ENCODE measurements at regions not wholly inside any gene's neighbourhood (a gene's known extent, or its start where the extent isn't known, plus 50 kb on each side); places are given as distances from the start of the nearest gene placed in this dataset.

- Histone ChIP-seq H3K9me2 (ENCODE audit: insufficient read depth) (0 out of 2 replicates have a peak, but pooled peaks cover 3% of the 10 kb centered on the region), H4K20me1 (ENCODE audit: insufficient read depth) (no peaks in the 10 kb centered on the region), H3K4me1 (replicated peaks; ENCODE audit: insufficient read depth) (no peaks in the 10 kb centered on the region), H3K4me3 (no peak overlapping the region), H3K4me2 (no peak overlapping the region), H3K27me3 (ENCODE audit: insufficient read depth, low read depth) (no peaks in the 10 kb centered on the region), H3K27ac (no peak overlapping the region), H3K9me3 (ENCODE audit: insufficient read depth, low read depth) (no peaks in the 10 kb centered on the region), H3K79me2 (ENCODE audit: low read depth) (no peaks in the 10 kb centered on the region), H3F3A (ENCODE audit: insufficient read depth, low read depth) (no peaks in the 10 kb centered on the region), H2AFZ (no peak overlapping the region), H3K36me3 (ENCODE audit: low read depth) (no peaks in the 10 kb centered on the region)
- DNase-seq: no peak
- ChIA-PET CTCF (no interaction called here), POLR2A (ENCODE audit: unreplicated experiment) (no interaction called here)
- TF ChIP-seq EZH2 (IDR thresholded peaks at IDR 0.05; ENCODE audit: low read depth) (no peak), CTCF (conservative IDR thresholded peaks at IDR 0.05) (no peak)
- no TSS peak for BruUV-seq (replicated peaks)
- intact Hi-C loops (cut with micrococcal nuclease; ENCODE audit: unreplicated experiment): no loop called here
These were observed 1058.0 kb downstream of the KCNT2 start for GRCh38 chr1:195550071-195550862.

GRCh38 chr1:195530961-195531360 lies 1077.3 kb downstream of the KCNT2 start:
- ChIA-PET CTCF (no interaction called here), POLR2A (ENCODE audit: unreplicated experiment) (no interaction called here)
- H3K79me2 ChIP-seq (ENCODE audit: low read depth): no peaks in the 10 kb centered on the region
- H3F3A ChIP-seq (ENCODE audit: insufficient read depth, low read depth): no peaks in the 10 kb centered on the region
- H3K4me2 ChIP-seq: no peak overlapping the region
- no peaks in the 10 kb centered on the region for H3K9me3 ChIP-seq (ENCODE audit: insufficient read depth, low read depth)
- H3K9me2 ChIP-seq (ENCODE audit: insufficient read depth): no peaks in the 10 kb centered on the region; the same call in 1 of the 2 replicates
- intact Hi-C loops (cut with micrococcal nuclease; ENCODE audit: unreplicated experiment): loop anchor here (5.0 kb wide), 1 partner anchor 1134 kb away; no protein-coding TSS in a partner anchor
- no peak overlapping the region for H3K4me3 ChIP-seq
- no peaks in the 10 kb centered on the region for H4K20me1 ChIP-seq (ENCODE audit: insufficient read depth)
- no TSS peak for BruUV-seq (replicated peaks)
- H3K27ac ChIP-seq: no peak overlapping the region
- no peaks in the 10 kb centered on the region for H3K4me1 ChIP-seq (replicated peaks; ENCODE audit: insufficient read depth)
- DNase-seq: no peak
- H3K36me3 ChIP-seq (ENCODE audit: low read depth): no peaks in the 10 kb centered on the region
- no peaks in the 10 kb centered on the region for H3K27me3 ChIP-seq (ENCODE audit: insufficient read depth, low read depth)
- H2AFZ ChIP-seq: no peak overlapping the region
- no peak for TF ChIP-seq CTCF (conservative IDR thresholded peaks at IDR 0.05)
- TF ChIP-seq EZH2 (IDR thresholded peaks at IDR 0.05; ENCODE audit: low read depth): no peak

- no peaks in the 10 kb centered on the region for H3K9me3 ChIP-seq (ENCODE audit: insufficient read depth, low read depth)
- BruUV-seq (replicated peaks): no TSS peak
These were observed 1078.4 kb downstream of the KCNT2 start for GRCh38 chr1:195529881-195530280.

More at GRCh38 chr1:195529881-195530280, 1078.4 kb downstream of the KCNT2 start:
- Histone ChIP-seq H3F3A (ENCODE audit: insufficient read depth, low read depth) (no peaks in the 10 kb centered on the region), H3K36me3 (ENCODE audit: low read depth) (no peaks in the 10 kb centered on the region), H2AFZ (no peak overlapping the region), H3K27me3 (ENCODE audit: insufficient read depth, low read depth) (no peaks in the 10 kb centered on the region), H3K4me3 (no peak overlapping the region), H3K27ac (no peak overlapping the region), H4K20me1 (ENCODE audit: insufficient read depth) (no peaks in the 10 kb centered on the region), H3K4me1 (replicated peaks; ENCODE audit: insufficient read depth) (no peaks in the 10 kb centered on the region), H3K4me2 (no peak overlapping the region), H3K79me2 (ENCODE audit: low read depth) (no peaks in the 10 kb centered on the region), H3K9me2 (ENCODE audit: insufficient read depth) (no peaks in the 10 kb centered on the region; the same call in 1 of the 2 replicates)
- POLR2A ChIA-PET (ENCODE audit: unreplicated experiment): no interaction called here
- CTCF ChIA-PET: no interaction called here
- intact Hi-C loops (cut with micrococcal nuclease; ENCODE audit: unreplicated experiment): loop anchor here (5.0 kb wide), 1 partner anchor 1133 kb away; no protein-coding TSS in a partner anchor
- TF ChIP-seq EZH2 (IDR thresholded peaks at IDR 0.05; ENCODE audit: low read depth): no peak
- TF ChIP-seq CTCF (conservative IDR thresholded peaks at IDR 0.05): no peak
- no peak for DNase-seq

All from PC-9 (cell line).